Thyroid gland (tissue), 4 donors: ENCODE measurements at regions not wholly inside any gene's neighbourhood (a gene's known extent, or its start where the extent isn't known, plus 50 kb on each side); places are given as distances from the start of the nearest gene placed in this dataset.

Source experiments
- CTCF ChIP-seq, 6 experiments: fragments of 200-600 bp in 3 of 6; fragments of 450-650 bp in 3 of 6; sonication (generic) in 3 of 6; IDR thresholded peaks; one replicate each; pipeline ENCODE4 v1.5.1; 2016 to 2019; ENCODE audit warnings: antibody characterized with exemption in 6 of 6, mild to moderate bottlenecking in 2 of 6, inconsistent platforms in 1 of 6, moderate library complexity in 1 of 6
- POLR2A ChIP-seq, 2 donors: fragments of 450-650 bp; IDR thresholded peaks; one replicate each; pipeline ENCODE4 v1.6.1; 2017; ENCODE audit warnings: antibody characterized with exemption in 2 of 2, mild to moderate bottlenecking in 2 of 2, moderate library complexity in 1 of 2

- TF ChIP-seq CTCF (IDR thresholded peaks at IDR 0.05) (no peak), POLR2A (IDR thresholded peaks at IDR 0.05) (no peak)
Measured at GRCh38 chr7:152572101-152572500, 103.8 kb downstream of the XRCC2 start.
